HepG2 (cell line): ENCODE measurements at regions not wholly inside any gene's neighbourhood (a gene's known extent, or its start where the extent isn't known, plus 50 kb on each side); places are given as distances from the start of the nearest gene placed in this dataset.

Source experiments
- ATAC-seq: fragments of 200-7000 bp; cut with Tn5 transposase; 3 replicates; pipeline ENCODE4 v1.9.1; 2020; ENCODE audit warnings: mild to moderate bottlenecking, moderate library complexity
- BruUV-seq: library from RNA; stranded (reverse); fragments of 400-500 nt; replicated peaks from 2 replicates; lab custom pipeline; 2021; lab: Mats Ljungman, UMichigan
- CTCF ChIA-PET: fragments of 300-600 bp; formaldehyde crosslinking; extraction: SDS; loops from one replicate; lab custom pipeline; 2021; ENCODE audit warnings: low total read pairs, inconsistent platforms, low intra/inter-chr PET ratio; lab: Yijun Ruan, JAX
- POLR2A ChIA-PET: fragments of 350-600 bp; sonication (Branson Sonifier 250); formaldehyde crosslinking; loops from one replicate; lab custom pipeline; 2020; ENCODE audit warnings: antibody characterized with exemption, inconsistent platforms; lab: Yijun Ruan, JAX
- DNase-seq: peaks from one replicate; pipeline ENCODE4 v3.0.0-alpha.2; 2015; ENCODE audit warnings: low spot score
- FAIRE-seq: peaks from 3 replicates; lab custom pipeline; 2011; peaks lifted over from hg19 to GRCh38; lab: Jason Lieb, UNC
- H2AFZ ChIP-seq: one replicate; pipeline ENCODE4 v1.6.1; 2011; ENCODE audit warnings: low read length, inconsistent platforms
- H3K27ac ChIP-seq: fragments of 300-600 bp; 3 replicates; pipeline ENCODE4 v1.8.0; 2011; ENCODE audit warnings: mixed run types, mild to moderate bottlenecking, mixed read lengths, low read length, inconsistent platforms; ENCODE audit not compliant: insufficient read depth; ENCODE audit errors: extremely low read length
- H3K27me3 ChIP-seq, 2 experiments: fragments of 200-600 bp in 1 of 2; 2 replicates in 1 of 2; 3 replicates in 1 of 2; pipeline versions ENCODE4 v1.6.0 to v1.8.0; 2011; ENCODE audit warnings: low read length in 2 of 2, mild to moderate bottlenecking in 2 of 2, moderate library complexity in 2 of 2, inconsistent platforms in 1 of 2; ENCODE audit not compliant: insufficient read depth in 2 of 2, control insufficient read depth in 1 of 2
- H3K36me3 ChIP-seq, 2 experiments: fragments of 200-600 bp in 1 of 2; replicated peaks in 1 of 2; 2 replicates in 1 of 2; 3 replicates in 1 of 2; pipeline versions ENCODE4 v1.5.1 to v1.8.0; 2011; ENCODE audit warnings: low read length in 2 of 2, inconsistent platforms in 1 of 2; ENCODE audit not compliant: insufficient read depth in 2 of 2, control insufficient read depth in 1 of 2
- H3K4me1 ChIP-seq: 2 replicates; pipeline ENCODE4 v1.5.1; 2012; ENCODE audit warnings: low read length, inconsistent platforms; ENCODE audit not compliant: insufficient read depth
- H3K4me2 ChIP-seq: 2 replicates; pipeline ENCODE4 v1.6.0; 2011; ENCODE audit warnings: low read depth, low read length, inconsistent platforms
- H3K4me3 ChIP-seq, 3 experiments: fragments of 200-600 bp in 1 of 3; sonication (generic), shearing (Covaris generic) in 1 of 3; replicated peaks in 1 of 3; 2 replicates each; pipeline ENCODE4 v1.5.1; 2011 to 2016; ENCODE audit warnings: low read length in 3 of 3, inconsistent platforms in 2 of 3, low read depth in 2 of 3, mild to moderate bottlenecking in 2 of 3, control low read depth in 1 of 3, mixed read lengths in 1 of 3; ENCODE audit not compliant: insufficient read depth in 1 of 3
- H3K79me2 ChIP-seq: one replicate; pipeline ENCODE4 v1.6.1; 2011; ENCODE audit warnings: low read length, inconsistent platforms; ENCODE audit not compliant: insufficient read depth
- H3K9ac ChIP-seq: 2 replicates; pipeline ENCODE4 v1.6.0; 2011; ENCODE audit warnings: mild to moderate bottlenecking, low read depth, low read length, inconsistent platforms; ENCODE audit not compliant: insufficient read depth
- H3K9me3 ChIP-seq: 2 replicates; pipeline ENCODE4 v1.5.1; 2012; ENCODE audit warnings: mild to moderate bottlenecking, low read length
- H4K20me1 ChIP-seq: 2 replicates; pipeline ENCODE4 v1.6.0; 2011; ENCODE audit warnings: inconsistent platforms, mild to moderate bottlenecking, low read length, moderate library complexity; ENCODE audit not compliant: insufficient read depth
- DNMT1 ChIP-seq: sonication (generic); formaldehyde crosslinking; IDR thresholded peaks from 2 replicates; pipeline ENCODE4 v1.5.1; 2020; ENCODE audit warnings: mild to moderate bottlenecking, missing genetic modification reagents
- GABPA ChIP-seq, 2 experiments: IDR thresholded peaks; 2 replicates each; pipeline ENCODE4 v1.6.1; 2011 to 2016; ENCODE audit warnings: low read depth in 2 of 2, low read length in 1 of 2, missing biosample characterization in 1 of 2, missing genetic modification characterization in 1 of 2
- HNRNPL ChIP-seq: fragments of 200-400 bp; formaldehyde crosslinking; IDR thresholded peaks from 2 replicates; pipeline ENCODE4 v1.6.1; 2017; ENCODE audit warnings: mild to moderate bottlenecking, low read depth, low read length
- RCOR2 ChIP-seq: IDR thresholded peaks from 2 replicates; pipeline ENCODE4 v1.6.1; 2016; ENCODE audit warnings: missing biosample characterization, missing genetic modification reagents
- ZNF207 ChIP-seq: fragments of 450-650 bp; IDR thresholded peaks from 2 replicates; pipeline ENCODE4 v1.6.1; 2016; ENCODE audit warnings: antibody characterized with exemption, borderline replicate concordance
- ZNF776 ChIP-seq: sonication (generic); formaldehyde crosslinking; IDR thresholded peaks from 2 replicates; pipeline ENCODE4 v1.4.0; 2020; ENCODE audit warnings: mild to moderate bottlenecking, missing genetic modification reagents
- ZNF780A ChIP-seq: sonication (generic); formaldehyde crosslinking; IDR thresholded peaks from 2 replicates; pipeline ENCODE4 v1.8.0; 2022; ENCODE audit warnings: mild to moderate bottlenecking, missing genetic modification reagents, moderate library complexity
- ZNF878 ChIP-seq: sonication (generic); formaldehyde crosslinking; IDR thresholded peaks from 2 replicates; pipeline ENCODE4 v1.8.1; 2023; ENCODE audit warnings: mild to moderate bottlenecking, missing genetic modification reagents, moderate library complexity
- WGBS: methylation state at CpG from one replicate; pipeline ENCODE4 v1.1.6; 2017; ENCODE audit warnings: low lambda C conversion rate; 5-methylcytosine and 5-hydroxymethylcytosine counted together
- in situ Hi-C: cut with HindIII; loops from 2 replicates; pipeline ENCODE4 v1.10.0; 2017; ENCODE audit warnings: low pct_unique_long_range_greater_than_20kb; ENCODE audit not compliant: extremely low pct_ligation_motif_present
- intact Hi-C: fragments of 100-400 bp; cut with micrococcal nuclease; formaldehyde crosslinking; loops from one replicate; pipeline ENCODE4 v1.10.0; 2022; ENCODE audit not compliant: unreplicated experiment
- TF ChIP-seq, protein P1 (sequence below): sonication (generic); formaldehyde crosslinking; IDR thresholded peaks from 2 replicates; pipeline ENCODE4 v1.5.0; 2020; ENCODE audit warnings: mild to moderate bottlenecking, missing genetic modification reagents, borderline replicate concordance
- TF ChIP-seq, protein P2 (sequence below): sonication (generic); formaldehyde crosslinking; IDR thresholded peaks from 2 replicates; pipeline ENCODE4 v1.4.0; 2020; ENCODE audit warnings: missing genetic modification reagents

DNA sequence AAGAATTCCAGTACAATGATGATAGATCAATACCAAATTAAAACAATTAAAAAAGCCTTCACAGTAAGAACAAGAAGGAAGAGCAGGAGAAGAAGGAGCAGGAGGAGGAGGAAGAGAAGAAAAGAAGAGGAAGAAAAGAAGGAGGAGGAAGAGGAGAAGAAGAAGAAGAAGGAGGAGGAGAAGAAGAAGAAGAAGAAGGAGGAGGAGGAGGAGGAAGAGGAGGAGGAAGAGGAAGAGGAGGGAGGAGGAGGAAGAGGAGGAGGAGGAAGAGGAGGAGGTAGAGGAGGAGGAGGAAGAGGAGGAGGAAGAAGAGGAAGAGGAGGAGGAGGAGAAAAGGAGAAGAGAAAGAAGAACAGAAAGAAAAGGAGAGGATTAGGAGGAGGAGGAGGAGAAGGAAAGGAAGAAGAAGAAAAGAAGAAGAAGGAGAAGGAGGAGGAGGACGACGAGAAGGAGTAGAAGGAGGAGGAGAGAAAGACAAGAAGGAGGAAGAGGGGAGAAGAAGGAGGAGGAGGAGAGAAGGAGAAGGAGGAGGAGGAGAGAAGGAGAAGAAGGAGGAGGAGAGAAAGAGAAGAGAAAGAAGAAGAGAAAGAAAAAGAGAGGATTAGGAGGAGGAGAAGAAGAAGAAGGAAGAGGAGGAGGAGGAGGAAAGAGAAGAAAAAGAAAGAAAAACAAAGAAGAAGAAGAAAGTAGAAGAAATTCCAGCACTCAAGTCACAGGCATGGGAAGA, 68.5 kb upstream of the GRIK3 start (continued):
- TF ChIP-seq, protein P1, sequence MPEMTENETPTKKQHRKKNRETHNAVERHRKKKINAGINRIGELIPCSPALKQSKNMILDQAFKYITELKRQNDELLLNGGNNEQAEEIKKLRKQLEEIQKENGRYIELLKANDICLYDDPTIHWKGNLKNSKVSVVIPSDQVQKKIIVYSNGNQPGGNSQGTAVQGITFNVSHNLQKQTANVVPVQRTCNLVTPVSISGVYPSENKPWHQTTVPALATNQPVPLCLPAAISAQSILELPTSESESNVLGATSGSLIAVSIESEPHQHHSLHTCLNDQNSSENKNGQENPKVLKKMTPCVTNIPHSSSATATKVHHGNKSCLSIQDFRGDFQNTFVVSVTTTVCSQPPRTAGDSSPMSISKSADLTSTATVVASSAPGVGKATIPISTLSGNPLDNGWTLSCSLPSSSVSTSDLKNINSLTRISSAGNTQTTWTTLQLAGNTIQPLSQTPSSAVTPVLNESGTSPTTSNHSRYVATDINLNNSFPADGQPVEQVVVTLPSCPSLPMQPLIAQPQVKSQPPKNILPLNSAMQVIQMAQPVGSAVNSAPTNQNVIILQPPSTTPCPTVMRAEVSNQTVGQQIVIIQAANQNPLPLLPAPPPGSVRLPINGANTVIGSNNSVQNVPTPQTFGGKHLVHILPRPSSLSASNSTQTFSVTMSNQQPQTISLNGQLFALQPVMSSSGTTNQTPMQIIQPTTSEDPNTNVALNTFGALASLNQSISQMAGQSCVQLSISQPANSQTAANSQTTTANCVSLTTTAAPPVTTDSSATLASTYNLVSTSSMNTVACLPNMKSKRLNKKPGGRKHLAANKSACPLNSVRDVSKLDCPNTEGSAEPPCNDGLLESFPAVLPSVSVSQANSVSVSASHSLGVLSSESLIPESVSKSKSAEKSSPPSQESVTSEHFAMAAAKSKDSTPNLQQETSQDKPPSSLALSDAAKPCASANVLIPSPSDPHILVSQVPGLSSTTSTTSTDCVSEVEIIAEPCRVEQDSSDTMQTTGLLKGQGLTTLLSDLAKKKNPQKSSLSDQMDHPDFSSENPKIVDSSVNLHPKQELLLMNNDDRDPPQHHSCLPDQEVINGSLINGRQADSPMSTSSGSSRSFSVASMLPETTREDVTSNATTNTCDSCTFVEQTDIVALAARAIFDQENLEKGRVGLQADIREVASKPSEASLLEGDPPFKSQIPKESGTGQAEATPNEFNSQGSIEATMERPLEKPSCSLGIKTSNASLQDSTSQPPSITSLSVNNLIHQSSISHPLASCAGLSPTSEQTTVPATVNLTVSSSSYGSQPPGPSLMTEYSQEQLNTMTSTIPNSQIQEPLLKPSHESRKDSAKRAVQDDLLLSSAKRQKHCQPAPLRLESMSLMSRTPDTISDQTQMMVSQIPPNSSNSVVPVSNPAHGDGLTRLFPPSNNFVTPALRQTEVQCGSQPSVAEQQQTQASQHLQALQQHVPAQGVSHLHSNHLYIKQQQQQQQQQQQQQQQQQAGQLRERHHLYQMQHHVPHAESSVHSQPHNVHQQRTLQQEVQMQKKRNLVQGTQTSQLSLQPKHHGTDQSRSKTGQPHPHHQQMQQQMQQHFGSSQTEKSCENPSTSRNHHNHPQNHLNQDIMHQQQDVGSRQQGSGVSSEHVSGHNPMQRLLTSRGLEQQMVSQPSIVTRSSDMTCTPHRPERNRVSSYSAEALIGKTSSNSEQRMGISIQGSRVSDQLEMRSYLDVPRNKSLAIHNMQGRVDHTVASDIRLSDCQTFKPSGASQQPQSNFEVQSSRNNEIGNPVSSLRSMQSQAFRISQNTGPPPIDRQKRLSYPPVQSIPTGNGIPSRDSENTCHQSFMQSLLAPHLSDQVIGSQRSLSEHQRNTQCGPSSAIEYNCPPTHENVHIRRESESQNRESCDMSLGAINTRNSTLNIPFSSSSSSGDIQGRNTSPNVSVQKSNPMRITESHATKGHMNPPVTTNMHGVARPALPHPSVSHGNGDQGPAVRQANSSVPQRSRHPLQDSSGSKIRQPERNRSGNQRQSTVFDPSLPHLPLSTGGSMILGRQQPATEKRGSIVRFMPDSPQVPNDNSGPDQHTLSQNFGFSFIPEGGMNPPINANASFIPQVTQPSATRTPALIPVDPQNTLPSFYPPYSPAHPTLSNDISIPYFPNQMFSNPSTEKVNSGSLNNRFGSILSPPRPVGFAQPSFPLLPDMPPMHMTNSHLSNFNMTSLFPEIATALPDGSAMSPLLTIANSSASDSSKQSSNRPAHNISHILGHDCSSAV (CRISPR knock-in tag) = no peak
- TF ChIP-seq ZNF780A (CRISPR knock-in tag) (no peak), ZNF878 (no peak)

DNA sequence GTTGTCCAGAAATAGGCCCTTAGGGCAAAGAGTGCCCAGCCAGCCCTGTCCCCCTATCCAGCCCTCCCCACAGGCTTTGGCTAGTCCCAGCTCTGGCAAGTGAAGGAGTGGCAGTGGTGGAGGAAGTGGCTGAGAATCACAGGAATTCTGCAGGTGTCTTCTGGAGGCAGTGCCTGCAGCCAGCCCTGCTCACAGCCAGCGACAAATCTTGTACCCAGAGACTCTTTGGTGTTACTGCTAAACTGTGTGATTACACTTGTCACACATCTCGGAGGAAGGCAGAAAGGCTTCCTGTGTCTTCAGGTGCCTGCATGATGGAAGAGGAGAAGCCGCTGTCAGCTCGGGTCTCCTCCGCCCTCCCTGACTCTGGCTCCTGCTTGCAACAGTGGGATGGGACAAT, 71.6 kb upstream of the GRIK3 start:
- ChIA-PET POLR2A (no interaction called here), CTCF (no interaction called here)
- H3K27me3 ChIP-seq = no peaks in the 10 kb centered on the region; a peak in 2 of 5 replicates
- H3K9me3 ChIP-seq = no peaks in the 10 kb centered on the region
- FAIRE-seq (no peak), ATAC-seq (no peak), DNase-seq (no peak)
- no peak overlapping the region for H2AFZ ChIP-seq
- 0% methylated on average over 4 of the region's 5 CpGs for WGBS
- no peaks in the 10 kb centered on the region for H3K4me1 ChIP-seq
- no peak overlapping the region for H3K27ac ChIP-seq
- in situ Hi-C loops = no loop called here
- no peak overlapping the region for H3K4me3 ChIP-seq
- no peaks in the 10 kb centered on the region for H4K20me1 ChIP-seq
- intact Hi-C loops = no loop called here
- no peaks in the 10 kb centered on the region for H3K79me2 ChIP-seq
- H3K4me2 ChIP-seq = no peak overlapping the region
- no peaks in the 10 kb centered on the region for H3K36me3 ChIP-seq
- H3K9ac ChIP-seq = no peak overlapping the region
- no TSS peak for BruUV-seq
- no peak for TF ChIP-seq DNMT1 (CRISPR knock-in tag)
- TF ChIP-seq HNRNPL = no peak
- TF ChIP-seq RCOR2 (CRISPR knock-in tag) = no peak
- no peak for TF ChIP-seq ZNF207
- TF ChIP-seq GABPA (IDR thresholded peaks at IDR 0.05; ENCODE audit: low read depth, low read length) = no peak
- no peak for TF ChIP-seq GABPA (CRISPR knock-in tag; IDR thresholded peaks at IDR 0.05; ENCODE audit: low read depth)
- TF ChIP-seq ZNF776 (CRISPR knock-in tag) = no peak
- TF ChIP-seq, protein P2, sequence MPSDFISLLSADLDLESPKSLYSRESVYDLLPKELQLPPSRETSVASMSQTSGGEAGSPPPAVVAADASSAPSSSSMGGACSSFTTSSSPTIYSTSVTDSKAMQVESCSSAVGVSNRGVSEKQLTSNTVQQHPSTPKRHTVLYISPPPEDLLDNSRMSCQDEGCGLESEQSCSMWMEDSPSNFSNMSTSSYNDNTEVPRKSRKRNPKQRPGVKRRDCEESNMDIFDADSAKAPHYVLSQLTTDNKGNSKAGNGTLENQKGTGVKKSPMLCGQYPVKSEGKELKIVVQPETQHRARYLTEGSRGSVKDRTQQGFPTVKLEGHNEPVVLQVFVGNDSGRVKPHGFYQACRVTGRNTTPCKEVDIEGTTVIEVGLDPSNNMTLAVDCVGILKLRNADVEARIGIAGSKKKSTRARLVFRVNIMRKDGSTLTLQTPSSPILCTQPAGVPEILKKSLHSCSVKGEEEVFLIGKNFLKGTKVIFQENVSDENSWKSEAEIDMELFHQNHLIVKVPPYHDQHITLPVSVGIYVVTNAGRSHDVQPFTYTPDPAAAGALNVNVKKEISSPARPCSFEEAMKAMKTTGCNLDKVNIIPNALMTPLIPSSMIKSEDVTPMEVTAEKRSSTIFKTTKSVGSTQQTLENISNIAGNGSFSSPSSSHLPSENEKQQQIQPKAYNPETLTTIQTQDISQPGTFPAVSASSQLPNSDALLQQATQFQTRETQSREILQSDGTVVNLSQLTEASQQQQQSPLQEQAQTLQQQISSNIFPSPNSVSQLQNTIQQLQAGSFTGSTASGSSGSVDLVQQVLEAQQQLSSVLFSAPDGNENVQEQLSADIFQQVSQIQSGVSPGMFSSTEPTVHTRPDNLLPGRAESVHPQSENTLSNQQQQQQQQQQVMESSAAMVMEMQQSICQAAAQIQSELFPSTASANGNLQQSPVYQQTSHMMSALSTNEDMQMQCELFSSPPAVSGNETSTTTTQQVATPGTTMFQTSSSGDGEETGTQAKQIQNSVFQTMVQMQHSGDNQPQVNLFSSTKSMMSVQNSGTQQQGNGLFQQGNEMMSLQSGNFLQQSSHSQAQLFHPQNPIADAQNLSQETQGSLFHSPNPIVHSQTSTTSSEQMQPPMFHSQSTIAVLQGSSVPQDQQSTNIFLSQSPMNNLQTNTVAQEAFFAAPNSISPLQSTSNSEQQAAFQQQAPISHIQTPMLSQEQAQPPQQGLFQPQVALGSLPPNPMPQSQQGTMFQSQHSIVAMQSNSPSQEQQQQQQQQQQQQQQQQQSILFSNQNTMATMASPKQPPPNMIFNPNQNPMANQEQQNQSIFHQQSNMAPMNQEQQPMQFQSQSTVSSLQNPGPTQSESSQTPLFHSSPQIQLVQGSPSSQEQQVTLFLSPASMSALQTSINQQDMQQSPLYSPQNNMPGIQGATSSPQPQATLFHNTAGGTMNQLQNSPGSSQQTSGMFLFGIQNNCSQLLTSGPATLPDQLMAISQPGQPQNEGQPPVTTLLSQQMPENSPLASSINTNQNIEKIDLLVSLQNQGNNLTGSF (CRISPR knock-in tag) = no peak
